ENCODE measurements at regions not wholly inside any gene's neighbourhood (a gene's known extent, or its start where the extent isn't known, plus 50 kb on each side); places are given as distances from the start of the nearest gene placed in this dataset.

DNA sequence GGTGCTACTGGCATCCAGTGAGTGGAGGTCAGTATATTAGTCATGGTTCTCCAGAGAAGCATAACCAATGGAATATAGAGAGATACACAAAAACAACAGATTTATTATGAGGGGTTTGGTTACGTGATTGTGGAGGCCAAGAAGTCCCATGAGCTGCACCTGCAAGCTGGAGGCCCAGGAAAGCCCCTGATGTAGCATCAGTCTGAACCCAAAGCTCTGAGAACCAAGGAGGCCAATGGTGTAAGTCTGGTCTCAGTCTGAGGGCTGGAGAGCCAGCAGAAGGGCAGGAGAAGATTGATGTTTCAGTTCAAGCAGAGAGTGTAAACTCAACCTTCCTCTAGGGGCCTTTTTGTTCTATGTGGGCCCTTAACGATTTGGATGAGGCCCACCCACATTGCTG lies 144.1 kb downstream of the KLF13 start:
- Histone ChIP-seq H3K4me3 (no peak overlapping the region), H3K36me3 (replicated peaks; ENCODE audit: insufficient read depth, low read depth) (no peaks in the 10 kb centered on the region), H3K79me2 (no peaks in the 10 kb centered on the region), H3K9me3 (ENCODE audit: low read depth) (no peaks in the 10 kb centered on the region), H3K4me1 (ENCODE audit: insufficient read depth) (no peaks in the 10 kb centered on the region), H3K4me2 (no peak overlapping the region), H3K27ac (no peak overlapping the region), H3K27me3 (no peaks in the 10 kb centered on the region), H2AFZ (no peak overlapping the region), H4K20me1 (ENCODE audit: insufficient read depth, poor library complexity, severe bottlenecking) (no peaks in the 10 kb centered on the region), H3K9me2 (replicated peaks; ENCODE audit: insufficient read depth) (no peaks in the 10 kb centered on the region)
- WGBS (ENCODE audit: low lambda C conversion rate, missing lambda C conversion rate), result 75% methylated on average over 2 of the region's 2 CpGs
- TF ChIP-seq EZH2phosphoT487 (IDR thresholded peaks at IDR 0.05; ENCODE audit: low read depth, severe bottlenecking, unreplicated experiment) (no peak), EZH2 (IDR thresholded peaks at IDR 0.05; ENCODE audit: borderline replicate concordance) (no peak)
- TF ChIP-seq, protein P1, sequence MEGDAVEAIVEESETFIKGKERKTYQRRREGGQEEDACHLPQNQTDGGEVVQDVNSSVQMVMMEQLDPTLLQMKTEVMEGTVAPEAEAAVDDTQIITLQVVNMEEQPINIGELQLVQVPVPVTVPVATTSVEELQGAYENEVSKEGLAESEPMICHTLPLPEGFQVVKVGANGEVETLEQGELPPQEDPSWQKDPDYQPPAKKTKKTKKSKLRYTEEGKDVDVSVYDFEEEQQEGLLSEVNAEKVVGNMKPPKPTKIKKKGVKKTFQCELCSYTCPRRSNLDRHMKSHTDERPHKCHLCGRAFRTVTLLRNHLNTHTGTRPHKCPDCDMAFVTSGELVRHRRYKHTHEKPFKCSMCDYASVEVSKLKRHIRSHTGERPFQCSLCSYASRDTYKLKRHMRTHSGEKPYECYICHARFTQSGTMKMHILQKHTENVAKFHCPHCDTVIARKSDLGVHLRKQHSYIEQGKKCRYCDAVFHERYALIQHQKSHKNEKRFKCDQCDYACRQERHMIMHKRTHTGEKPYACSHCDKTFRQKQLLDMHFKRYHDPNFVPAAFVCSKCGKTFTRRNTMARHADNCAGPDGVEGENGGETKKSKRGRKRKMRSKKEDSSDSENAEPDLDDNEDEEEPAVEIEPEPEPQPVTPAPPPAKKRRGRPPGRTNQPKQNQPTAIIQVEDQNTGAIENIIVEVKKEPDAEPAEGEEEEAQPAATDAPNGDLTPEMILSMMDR (IDR thresholded peaks at IDR 0.05; ENCODE audit: poor library complexity), result no peak
- no peak for DNase-seq (ENCODE audit: low spot score)

DNA sequence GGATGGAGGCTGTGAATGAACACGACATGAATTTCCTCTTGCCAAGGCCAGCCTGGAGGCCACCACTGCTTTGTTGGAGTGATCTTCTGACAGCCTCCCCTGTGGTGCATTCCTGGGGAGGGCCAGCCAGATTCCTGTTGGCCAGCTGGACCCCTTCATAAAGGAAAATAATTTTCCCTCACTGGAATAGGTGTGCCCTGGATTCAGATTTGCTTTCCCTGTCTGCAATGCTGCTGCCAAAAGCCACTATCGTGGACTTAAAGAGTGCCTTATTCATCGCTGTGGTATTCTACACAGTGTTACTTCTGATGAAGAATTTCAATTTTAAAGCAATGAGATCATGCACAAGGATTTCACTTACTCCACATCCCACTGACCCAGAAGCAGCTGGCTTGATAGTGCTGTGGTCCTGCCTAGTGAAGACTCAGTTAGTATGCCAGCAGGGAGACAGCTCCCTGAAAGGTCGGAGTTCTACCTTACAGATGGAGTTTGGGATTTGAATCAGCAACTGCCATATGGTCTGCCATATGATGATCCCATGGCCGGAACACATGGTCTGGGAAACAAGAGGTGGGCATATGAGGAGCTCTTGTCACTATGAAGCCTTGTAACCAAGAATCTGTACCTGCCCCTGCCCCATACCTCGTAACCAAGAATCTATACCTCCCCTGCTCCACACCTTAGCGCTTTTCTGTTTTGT lies 145.2 kb downstream of the KLF13 start:
- H3K9me2 ChIP-seq (replicated peaks; ENCODE audit: insufficient read depth), result no peaks in the 10 kb centered on the region
- H2AFZ ChIP-seq, result no peak overlapping the region
- no peaks in the 10 kb centered on the region for H3K27me3 ChIP-seq
- H3K4me3 ChIP-seq, result no peak overlapping the region
- H3K4me1 ChIP-seq (ENCODE audit: insufficient read depth), result no peaks in the 10 kb centered on the region
- 78% methylated on average over 7 of the region's 7 CpGs for WGBS (ENCODE audit: low lambda C conversion rate, missing lambda C conversion rate)
- DNase-seq (ENCODE audit: low spot score), result no peak
- H4K20me1 ChIP-seq (ENCODE audit: insufficient read depth, poor library complexity, severe bottlenecking), result no peaks in the 10 kb centered on the region
- H3K4me2 ChIP-seq, result no peak overlapping the region
- H3K79me2 ChIP-seq, result no peaks in the 10 kb centered on the region
- no peaks in the 10 kb centered on the region for H3K9me3 ChIP-seq (ENCODE audit: low read depth)
- no peaks in the 10 kb centered on the region for H3K36me3 ChIP-seq (replicated peaks; ENCODE audit: insufficient read depth, low read depth)
- TF ChIP-seq EZH2 (IDR thresholded peaks at IDR 0.05; ENCODE audit: borderline replicate concordance) (no peak), EZH2phosphoT487 (IDR thresholded peaks at IDR 0.05; ENCODE audit: low read depth, severe bottlenecking, unreplicated experiment) (no peak)
- TF ChIP-seq, protein P1 (IDR thresholded peaks at IDR 0.05; ENCODE audit: poor library complexity), result no peak
- no peak overlapping the region for H3K27ac ChIP-seq

DNA sequence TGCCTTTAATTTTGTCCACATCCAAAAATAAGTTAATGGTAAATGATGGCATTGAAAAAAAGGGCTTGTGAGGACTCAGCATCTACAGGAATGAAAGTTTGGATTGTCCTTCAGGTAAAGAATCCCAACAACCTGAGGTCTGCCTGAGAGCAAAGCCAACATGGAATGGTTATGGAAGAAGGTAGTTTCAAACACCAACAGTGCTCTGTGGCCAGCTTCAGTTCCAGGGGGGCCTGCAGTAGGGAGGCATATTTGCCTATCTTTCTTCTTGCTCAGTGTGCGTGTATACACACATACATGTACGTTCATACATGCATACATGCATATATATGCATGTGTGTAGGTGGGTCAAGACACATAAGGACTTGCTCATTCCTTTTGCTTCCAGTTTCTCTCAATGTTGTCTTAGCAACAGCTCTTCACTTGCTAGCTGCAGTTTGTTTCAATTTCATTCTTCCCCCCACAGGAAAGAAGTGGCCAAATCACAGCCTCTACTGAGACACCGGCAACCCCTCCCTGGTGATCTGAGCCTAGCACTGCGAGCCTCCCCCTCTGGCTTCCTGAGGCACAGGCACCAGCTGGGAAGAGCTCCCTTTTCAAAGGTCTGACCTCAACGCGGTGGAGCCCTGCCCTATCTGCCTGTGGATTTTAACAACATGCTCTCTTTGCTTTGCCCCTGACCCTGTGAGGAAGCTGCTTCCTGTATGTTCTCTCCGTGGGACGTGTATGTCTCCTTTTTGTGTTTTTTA lies 146.2 kb downstream of the KLF13 start:
- 46% methylated on average over 8 of the region's 8 CpGs for WGBS (ENCODE audit: low lambda C conversion rate, missing lambda C conversion rate)
- no peaks in the 10 kb centered on the region for H3K9me3 ChIP-seq (ENCODE audit: low read depth)
- H3K4me1 ChIP-seq (ENCODE audit: insufficient read depth), result no peaks in the 10 kb centered on the region
- no peak overlapping the region for H3K4me2 ChIP-seq
- no peak for DNase-seq (ENCODE audit: low spot score)
- H3K36me3 ChIP-seq (replicated peaks; ENCODE audit: insufficient read depth, low read depth), result no peaks in the 10 kb centered on the region
- H2AFZ ChIP-seq, result peak overlapping the region; percentile 13
- H3K79me2 ChIP-seq, result no peaks in the 10 kb centered on the region
- H3K9me2 ChIP-seq (replicated peaks; ENCODE audit: insufficient read depth), result no peaks in the 10 kb centered on the region
- TF ChIP-seq EZH2phosphoT487 (IDR thresholded peaks at IDR 0.05; ENCODE audit: low read depth, severe bottlenecking, unreplicated experiment) (no peak), EZH2 (IDR thresholded peaks at IDR 0.05; ENCODE audit: borderline replicate concordance) (no peak)
- TF ChIP-seq, protein P1 (IDR thresholded peaks at IDR 0.05; ENCODE audit: poor library complexity), result no peak
- H3K27me3 ChIP-seq, result no peaks in the 10 kb centered on the region
- no peak overlapping the region for H3K27ac ChIP-seq
- no peak overlapping the region for H3K4me3 ChIP-seq
- no peaks in the 10 kb centered on the region for H4K20me1 ChIP-seq (ENCODE audit: insufficient read depth, poor library complexity, severe bottlenecking)

Data from hepatocyte (in vitro differentiated cells).